Tibial nerve (tissue), 4 donors: ENCODE measurements at regions not wholly inside any gene's neighbourhood (a gene's known extent, or its start where the extent isn't known, plus 50 kb on each side); places are given as distances from the start of the nearest gene placed in this dataset.
"Not testable (repeated sequence)": the region's sequence is repeated elsewhere in the genome, so short reads cannot be mapped to it uniquely, and the experiment has no call there.

ENCODE experiments used
- CTCF ChIP-seq, 5 experiments: fragments of 200-600 bp in 3 of 5; fragments of 450-650 bp in 2 of 5; sonication (generic) in 3 of 5; IDR thresholded peaks; one replicate each; pipeline ENCODE4 v1.5.1; 2016 to 2019; ENCODE audit warnings: antibody characterized with exemption in 5 of 5, mild to moderate bottlenecking in 3 of 5, moderate library complexity in 2 of 5
- EP300 ChIP-seq, 2 donors: sonication (generic); formaldehyde crosslinking; IDR thresholded peaks; one replicate each; pipeline ENCODE4 v1.6.1; 2017; ENCODE audit warnings: antibody characterized with exemption in 2 of 2, mild to moderate bottlenecking in 1 of 2
- POLR2A ChIP-seq, 2 donors: fragments of 450-650 bp; IDR thresholded peaks; one replicate each; pipeline ENCODE4 v1.6.1; 2017; ENCODE audit warnings: antibody characterized with exemption in 2 of 2, mild to moderate bottlenecking in 2 of 2, moderate library complexity in 2 of 2

- TF ChIP-seq POLR2A, CTCF, EP300 (IDR thresholded peaks at IDR 0.05): not testable (repeated sequence)
Observed at GRCh38 chr7:128579843-128580242, 92.2 kb upstream of the GARIN1A start.
